GM06990 (cell line): ENCODE measurements at regions not wholly inside any gene's neighbourhood (a gene's known extent, or its start where the extent isn't known, plus 50 kb on each side); places are given as distances from the start of the nearest gene placed in this dataset.

Experiments
- DNase-seq: peaks from one replicate; pipeline ENCODE4 v3.0.0-alpha.2; 2011; ENCODE audit not compliant: insufficient read length; ENCODE audit errors: extremely low read depth
- H3K27me3 ChIP-seq: replicated peaks from 2 replicates; pipeline ENCODE4 v1.6.0; 2011; ENCODE audit warnings: low read length; ENCODE audit not compliant: control insufficient read depth, insufficient read depth
- H3K36me3 ChIP-seq: 2 replicates; pipeline ENCODE4 v1.5.1; 2011; ENCODE audit warnings: low read length; ENCODE audit not compliant: control insufficient read depth, insufficient read depth
- H3K4me3 ChIP-seq: replicated peaks from 2 replicates; pipeline ENCODE4 v1.5.1; 2011; ENCODE audit warnings: low read depth, mild to moderate bottlenecking, control low read depth, low read length
- TF ChIP-seq, protein P1 (sequence below): IDR thresholded peaks from 2 replicates; pipeline ENCODE4 v1.5.1; 2011; ENCODE audit warnings: low read length, control low read depth, mild to moderate bottlenecking, inconsistent platforms; ENCODE audit not compliant: insufficient read depth, poor library complexity, severe bottlenecking

- DNase-seq: no peak
- Histone ChIP-seq H3K36me3 (no peaks in the 10 kb centered on the region), H3K27me3 (no peaks in the 10 kb centered on the region), H3K4me3 (no peak overlapping the region)
- TF ChIP-seq, protein P1, sequence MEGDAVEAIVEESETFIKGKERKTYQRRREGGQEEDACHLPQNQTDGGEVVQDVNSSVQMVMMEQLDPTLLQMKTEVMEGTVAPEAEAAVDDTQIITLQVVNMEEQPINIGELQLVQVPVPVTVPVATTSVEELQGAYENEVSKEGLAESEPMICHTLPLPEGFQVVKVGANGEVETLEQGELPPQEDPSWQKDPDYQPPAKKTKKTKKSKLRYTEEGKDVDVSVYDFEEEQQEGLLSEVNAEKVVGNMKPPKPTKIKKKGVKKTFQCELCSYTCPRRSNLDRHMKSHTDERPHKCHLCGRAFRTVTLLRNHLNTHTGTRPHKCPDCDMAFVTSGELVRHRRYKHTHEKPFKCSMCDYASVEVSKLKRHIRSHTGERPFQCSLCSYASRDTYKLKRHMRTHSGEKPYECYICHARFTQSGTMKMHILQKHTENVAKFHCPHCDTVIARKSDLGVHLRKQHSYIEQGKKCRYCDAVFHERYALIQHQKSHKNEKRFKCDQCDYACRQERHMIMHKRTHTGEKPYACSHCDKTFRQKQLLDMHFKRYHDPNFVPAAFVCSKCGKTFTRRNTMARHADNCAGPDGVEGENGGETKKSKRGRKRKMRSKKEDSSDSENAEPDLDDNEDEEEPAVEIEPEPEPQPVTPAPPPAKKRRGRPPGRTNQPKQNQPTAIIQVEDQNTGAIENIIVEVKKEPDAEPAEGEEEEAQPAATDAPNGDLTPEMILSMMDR: no peak
These were observed 128.5 kb upstream of the VLDLR start for GRCh38 chr9:2493109-2493508.

- TF ChIP-seq, protein P1: no peak
- no peaks in the 10 kb centered on the region for H3K36me3 ChIP-seq
- no peak for DNase-seq
- no peaks in the 10 kb centered on the region for H3K27me3 ChIP-seq
- no peak overlapping the region for H3K4me3 ChIP-seq
These were observed 128.1 kb upstream of the VLDLR start for GRCh38 chr9:2493529-2493928.

- TF ChIP-seq, protein P1: no peak
- H3K36me3 ChIP-seq: no peaks in the 10 kb centered on the region
- H3K4me3 ChIP-seq: no peak overlapping the region
- H3K27me3 ChIP-seq: no peaks in the 10 kb centered on the region
- DNase-seq: no peak
These were observed 127.0 kb upstream of the VLDLR start for GRCh38 chr9:2494562-2494961.

GRCh38 chr9:2495221-2496005, 126.2 kb upstream of the VLDLR start:
- TF ChIP-seq, protein P1: no peak
- no peaks in the 10 kb centered on the region for H3K36me3 ChIP-seq
- H3K27me3 ChIP-seq: no peaks in the 10 kb centered on the region
- no peak overlapping the region for H3K4me3 ChIP-seq
- no peak for DNase-seq

- Histone ChIP-seq H3K27me3 (no peaks in the 10 kb centered on the region), H3K4me3 (no peak overlapping the region), H3K36me3 (no peaks in the 10 kb centered on the region)
- no peak for DNase-seq
- TF ChIP-seq, protein P1: no peak
These were observed 125.4 kb upstream of the VLDLR start for GRCh38 chr9:2496169-2496568.

GRCh38 chr9:2496934-2497333, 124.7 kb upstream of the VLDLR start:
- no peaks in the 10 kb centered on the region for H3K27me3 ChIP-seq
- TF ChIP-seq, protein P1: no peak
- H3K36me3 ChIP-seq: no peaks in the 10 kb centered on the region
- no peak overlapping the region for H3K4me3 ChIP-seq
- DNase-seq: no peak
